HL-60 (cell line): ENCODE measurements at regions not wholly inside any gene's neighbourhood (a gene's known extent, or its start where the extent isn't known, plus 50 kb on each side); places are given as distances from the start of the nearest gene placed in this dataset.

Experiments used
- CTCF ChIP-seq: IDR thresholded peaks from one replicate; pipeline ENCODE4 v1.5.1; 2011; ENCODE audit warnings: low read length, control low read depth, inconsistent platforms; ENCODE audit not compliant: insufficient read depth
- POLR2AphosphoS5 ChIP-seq: IDR thresholded peaks from 2 replicates; pipeline ENCODE4 v1.6.1; 2012; ENCODE audit warnings: low read depth

- TF ChIP-seq CTCF, result no peak
- no peak for TF ChIP-seq POLR2AphosphoS5
Measured at GRCh38 chr3:36248374-36248773, 131.9 kb upstream of the STAC start.
